GM12865 (cell line): ENCODE measurements at regions not wholly inside any gene's neighbourhood (a gene's known extent, or its start where the extent isn't known, plus 50 kb on each side); places are given as distances from the start of the nearest gene placed in this dataset.
A peak's percentile ranks its signal among the peaks of the same experiment; 100 is the strongest.

ENCODE experiments used
- DNase-seq: peaks from one replicate; pipeline ENCODE4 v3.0.0; 2010; ENCODE audit warnings: low read depth
- H3K4me3 ChIP-seq: 2 replicates; pipeline ENCODE4 v1.5.1; 2011; ENCODE audit warnings: mild to moderate bottlenecking, low read depth, low read length, control low read depth
- CTCF ChIP-seq: IDR thresholded peaks from 2 replicates; pipeline ENCODE4 v1.5.1; 2011; ENCODE audit warnings: low read length, control low read depth, low read depth, inconsistent platforms; ENCODE audit not compliant: insufficient read depth; ENCODE audit errors: missing control alignments

- DNase-seq, result no peak
- TF ChIP-seq CTCF, result no peak
- H3K4me3 ChIP-seq, result no peak overlapping the region
These were observed 201.4 kb upstream of the FOXN2 start for GRCh38 chr2:48112911-48113680.

DNA sequence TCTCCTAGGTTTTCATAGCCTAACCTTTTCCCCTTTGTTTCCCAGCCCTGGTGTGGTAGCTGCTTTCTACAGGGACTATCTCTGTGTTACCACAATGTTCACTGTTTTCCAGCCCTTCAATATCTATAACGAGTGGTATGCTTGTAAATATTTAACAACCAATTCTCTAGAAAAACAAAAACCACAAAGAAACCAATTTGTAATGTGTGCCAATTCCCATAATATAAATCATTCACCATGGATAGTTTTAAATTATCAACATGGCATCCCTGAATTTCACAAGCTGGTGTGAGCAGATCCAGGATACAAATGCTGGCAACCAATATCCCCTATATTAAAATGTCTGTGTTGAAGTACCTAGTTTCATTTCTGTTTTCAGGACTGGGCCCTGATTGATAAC is 200.7 kb upstream of the FOXN2 start:
- no peak for TF ChIP-seq CTCF
- DNase-seq, result no peak
- no peak overlapping the region for H3K4me3 ChIP-seq

GRCh38 chr2:48114256-48114655 is 200.2 kb upstream of the FOXN2 start:
- no peak overlapping the region for H3K4me3 ChIP-seq
- peak; percentile 61 for DNase-seq
- no peak for TF ChIP-seq CTCF

GRCh38 chr2:48116497-48116896 is 198.0 kb upstream of the FOXN2 start:
- no peak for DNase-seq
- TF ChIP-seq CTCF, result no peak
- no peak overlapping the region for H3K4me3 ChIP-seq

DNA sequence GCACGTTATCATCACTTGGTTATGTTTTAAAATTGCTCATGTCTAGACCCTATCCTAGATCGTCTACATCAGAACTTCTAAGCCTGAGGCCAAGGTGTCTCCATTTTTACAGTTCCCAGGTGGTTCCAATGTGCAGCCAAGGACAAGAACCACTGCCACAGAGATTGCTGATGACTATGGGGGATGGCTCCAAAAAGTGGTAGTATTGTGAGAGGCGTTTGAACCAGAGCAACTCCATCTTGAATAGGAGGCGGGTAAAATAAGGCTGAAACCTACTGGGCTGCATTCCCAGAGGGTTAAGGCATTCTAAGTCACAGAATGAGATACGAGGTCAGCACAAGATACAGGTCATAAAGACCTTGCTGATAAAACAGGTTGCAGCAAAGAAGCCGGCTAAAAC is 195.6 kb upstream of the FOXN2 start:
- H3K4me3 ChIP-seq, result no peak overlapping the region
- no peak for TF ChIP-seq CTCF
- DNase-seq, result no peak

- no peak overlapping the region for H3K4me3 ChIP-seq
- TF ChIP-seq CTCF, result no peak
- DNase-seq, result no peak
These were observed 194.4 kb upstream of the FOXN2 start for GRCh38 chr2:48120112-48120511.

GRCh38 chr2:48120759-48121242 is 193.7 kb upstream of the FOXN2 start:
- no peak for DNase-seq
- TF ChIP-seq CTCF, result no peak
- no peak overlapping the region for H3K4me3 ChIP-seq
